ENCODE measurements at regions not wholly inside any gene's neighbourhood (a gene's known extent, or its start where the extent isn't known, plus 50 kb on each side); places are given as distances from the start of the nearest gene placed in this dataset.
"Not testable (repeated sequence)": the region's sequence is repeated elsewhere in the genome, so short reads cannot be mapped to it uniquely, and the experiment has no call there.

GRCh38 chr2:129016972-129017371 lies 698.3 kb upstream of the HS6ST1 start:
- no peaks in the 10 kb centered on the region for H3K4me1 ChIP-seq (ENCODE audit: insufficient read depth, low read length, poor library complexity, severe bottlenecking)
- intact Hi-C loops (cut with micrococcal nuclease; ENCODE audit: unreplicated experiment) = no loop called here
- H3K27me3 ChIP-seq (replicated peaks; ENCODE audit: insufficient read depth, low read depth, low read length, poor library complexity) = peaks cover 8% of the 10 kb centered on the region
- BruUV-seq (replicated peaks) = no TSS peak
- no peak for TF ChIP-seq EZH2 (IDR thresholded peaks at IDR 0.05; ENCODE audit: borderline replicate concordance, low read depth, low read length, poor library complexity, severe bottlenecking)
- TF ChIP-seq, protein P1, sequence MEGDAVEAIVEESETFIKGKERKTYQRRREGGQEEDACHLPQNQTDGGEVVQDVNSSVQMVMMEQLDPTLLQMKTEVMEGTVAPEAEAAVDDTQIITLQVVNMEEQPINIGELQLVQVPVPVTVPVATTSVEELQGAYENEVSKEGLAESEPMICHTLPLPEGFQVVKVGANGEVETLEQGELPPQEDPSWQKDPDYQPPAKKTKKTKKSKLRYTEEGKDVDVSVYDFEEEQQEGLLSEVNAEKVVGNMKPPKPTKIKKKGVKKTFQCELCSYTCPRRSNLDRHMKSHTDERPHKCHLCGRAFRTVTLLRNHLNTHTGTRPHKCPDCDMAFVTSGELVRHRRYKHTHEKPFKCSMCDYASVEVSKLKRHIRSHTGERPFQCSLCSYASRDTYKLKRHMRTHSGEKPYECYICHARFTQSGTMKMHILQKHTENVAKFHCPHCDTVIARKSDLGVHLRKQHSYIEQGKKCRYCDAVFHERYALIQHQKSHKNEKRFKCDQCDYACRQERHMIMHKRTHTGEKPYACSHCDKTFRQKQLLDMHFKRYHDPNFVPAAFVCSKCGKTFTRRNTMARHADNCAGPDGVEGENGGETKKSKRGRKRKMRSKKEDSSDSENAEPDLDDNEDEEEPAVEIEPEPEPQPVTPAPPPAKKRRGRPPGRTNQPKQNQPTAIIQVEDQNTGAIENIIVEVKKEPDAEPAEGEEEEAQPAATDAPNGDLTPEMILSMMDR (conservative IDR thresholded peaks at IDR 0.05; ENCODE audit: low read depth, low read length) = no peak
- ChIA-PET POLR2A (ENCODE audit: low non-redundant PET) (no interaction called here), CTCF (no interaction called here)
- H3K27ac ChIP-seq (ENCODE audit: low read depth, low read length, poor library complexity, severe bottlenecking) = no peak overlapping the region
- H3K4me3 ChIP-seq (ENCODE audit: low read depth, low read length, poor library complexity, severe bottlenecking) = no peak overlapping the region
- DNase-seq (ENCODE audit: low spot score) = no peak
- no peaks in the 10 kb centered on the region for H3K9me3 ChIP-seq (ENCODE audit: low read depth, low read length, poor library complexity, severe bottlenecking)
- H3K36me3 ChIP-seq (ENCODE audit: insufficient read depth, low read length, poor library complexity, severe bottlenecking) = no peaks in the 10 kb centered on the region

DNA sequence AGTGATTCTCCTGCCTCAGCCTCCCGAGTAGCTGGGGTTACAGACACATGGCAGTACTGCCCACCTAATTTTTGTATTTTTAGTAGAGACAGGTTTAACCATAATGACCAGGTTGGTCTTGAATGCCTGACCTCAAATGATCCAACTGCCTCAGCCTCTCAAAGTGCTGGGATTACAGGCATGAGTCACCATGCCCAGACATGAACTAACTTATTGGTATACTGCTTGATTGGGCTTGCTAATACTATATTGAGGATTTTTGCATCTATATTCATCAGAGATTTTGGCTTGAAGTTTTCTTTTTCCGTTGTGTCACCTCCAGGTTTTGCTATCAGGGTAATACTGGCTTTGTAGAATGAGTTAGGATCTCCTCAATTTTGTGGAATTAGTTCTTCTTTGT lies 706.1 kb upstream of the HS6ST1 start:
- no peaks in the 10 kb centered on the region for H3K36me3 ChIP-seq (ENCODE audit: insufficient read depth, low read length, poor library complexity, severe bottlenecking)
- no peaks in the 10 kb centered on the region for H3K4me1 ChIP-seq (ENCODE audit: insufficient read depth, low read length, poor library complexity, severe bottlenecking)
- intact Hi-C loops (cut with micrococcal nuclease; ENCODE audit: unreplicated experiment) = no loop called here
- H3K4me3 ChIP-seq (ENCODE audit: low read depth, low read length, poor library complexity, severe bottlenecking) = no peak overlapping the region
- no peak overlapping the region for H3K27ac ChIP-seq (ENCODE audit: low read depth, low read length, poor library complexity, severe bottlenecking)
- no peaks in the 10 kb centered on the region for H3K27me3 ChIP-seq (replicated peaks; ENCODE audit: insufficient read depth, low read depth, low read length, poor library complexity)
- CTCF ChIA-PET = no interaction called here
- BruUV-seq (replicated peaks) = no TSS peak
- no peak for DNase-seq (ENCODE audit: low spot score)
- POLR2A ChIA-PET (ENCODE audit: low non-redundant PET) = no interaction called here
- TF ChIP-seq, protein P1 (conservative IDR thresholded peaks at IDR 0.05; ENCODE audit: low read depth, low read length) = no peak
- TF ChIP-seq EZH2 (IDR thresholded peaks at IDR 0.05; ENCODE audit: borderline replicate concordance, low read depth, low read length, poor library complexity, severe bottlenecking) = no peak
- H3K9me3 ChIP-seq (ENCODE audit: low read depth, low read length, poor library complexity, severe bottlenecking) = no peaks in the 10 kb centered on the region

GRCh38 chr2:129035992-129036391 lies 717.3 kb upstream of the HS6ST1 start:
- Histone ChIP-seq H3K4me3 (ENCODE audit: low read depth, low read length, poor library complexity, severe bottlenecking) (no peak overlapping the region), H3K9me3 (ENCODE audit: low read depth, low read length, poor library complexity, severe bottlenecking) (no peaks in the 10 kb centered on the region), H3K4me1 (ENCODE audit: insufficient read depth, low read length, poor library complexity, severe bottlenecking) (no peaks in the 10 kb centered on the region), H3K27ac (ENCODE audit: low read depth, low read length, poor library complexity, severe bottlenecking) (no peak overlapping the region), H3K27me3 (replicated peaks; ENCODE audit: insufficient read depth, low read depth, low read length, poor library complexity) (no peaks in the 10 kb centered on the region), H3K36me3 (ENCODE audit: insufficient read depth, low read length, poor library complexity, severe bottlenecking) (no peaks in the 10 kb centered on the region)
- intact Hi-C loops (cut with micrococcal nuclease; ENCODE audit: unreplicated experiment) = no loop called here
- BruUV-seq (replicated peaks) = no TSS peak
- ChIA-PET CTCF (no interaction called here), POLR2A (ENCODE audit: low non-redundant PET) (no interaction called here)
- DNase-seq (ENCODE audit: low spot score) = no peak
- TF ChIP-seq EZH2 (IDR thresholded peaks at IDR 0.05; ENCODE audit: borderline replicate concordance, low read depth, low read length, poor library complexity, severe bottlenecking) = no peak
- TF ChIP-seq, protein P1 (conservative IDR thresholded peaks at IDR 0.05; ENCODE audit: low read depth, low read length) = no peak

- H3K9me3 ChIP-seq (ENCODE audit: low read depth, low read length, poor library complexity, severe bottlenecking); DNase-seq (ENCODE audit: low spot score); intact Hi-C loops (cut with micrococcal nuclease; ENCODE audit: unreplicated experiment); H3K27ac ChIP-seq (ENCODE audit: low read depth, low read length, poor library complexity, severe bottlenecking); H3K4me1 ChIP-seq (ENCODE audit: insufficient read depth, low read length, poor library complexity, severe bottlenecking); H3K4me3 ChIP-seq (ENCODE audit: low read depth, low read length, poor library complexity, severe bottlenecking); POLR2A ChIA-PET (ENCODE audit: low non-redundant PET); BruUV-seq (replicated peaks); H3K27me3 ChIP-seq (replicated peaks; ENCODE audit: insufficient read depth, low read depth, low read length, poor library complexity); CTCF ChIA-PET; H3K36me3 ChIP-seq (ENCODE audit: insufficient read depth, low read length, poor library complexity, severe bottlenecking): not testable (repeated sequence)
Measured at GRCh38 chr2:129043677-129044076, 725.0 kb upstream of the HS6ST1 start.

- DNase-seq (ENCODE audit: low spot score); CTCF ChIA-PET; H3K36me3 ChIP-seq (ENCODE audit: insufficient read depth, low read length, poor library complexity, severe bottlenecking); H3K27ac ChIP-seq (ENCODE audit: low read depth, low read length, poor library complexity, severe bottlenecking); H3K4me1 ChIP-seq (ENCODE audit: insufficient read depth, low read length, poor library complexity, severe bottlenecking); H3K4me3 ChIP-seq (ENCODE audit: low read depth, low read length, poor library complexity, severe bottlenecking); H3K27me3 ChIP-seq (replicated peaks; ENCODE audit: insufficient read depth, low read depth, low read length, poor library complexity); intact Hi-C loops (cut with micrococcal nuclease; ENCODE audit: unreplicated experiment); BruUV-seq (replicated peaks); POLR2A ChIA-PET (ENCODE audit: low non-redundant PET); H3K9me3 ChIP-seq (ENCODE audit: low read depth, low read length, poor library complexity, severe bottlenecking): not testable (repeated sequence)
Measured at GRCh38 chr2:129046475-129046874, 727.8 kb upstream of the HS6ST1 start.

Measured in A673 (cell line).